ENCODE measurements at regions not wholly inside any gene's neighbourhood (a gene's known extent, or its start where the extent isn't known, plus 50 kb on each side); places are given as distances from the start of the nearest gene placed in this dataset.

DNA sequence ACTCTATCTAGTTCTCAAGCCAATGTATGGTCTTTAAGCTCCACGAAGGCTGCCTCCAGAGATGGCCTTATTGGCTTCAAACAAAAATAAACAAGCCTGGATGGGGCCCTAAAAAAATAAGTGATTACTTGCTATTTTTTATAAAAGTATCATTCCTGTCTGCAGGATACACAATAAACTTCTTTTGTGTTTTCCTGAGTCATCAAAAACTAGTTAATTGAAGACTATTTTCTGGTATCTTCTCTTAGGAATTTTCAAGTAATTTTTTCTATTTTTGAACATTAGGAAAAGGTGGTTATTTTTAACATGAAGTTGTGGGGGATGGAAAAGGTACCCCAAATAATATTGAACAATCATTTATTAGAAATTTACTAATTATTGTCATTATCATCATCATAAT is 213.1 kb upstream of the DYNLRB2 start:
- ATAC-seq (no peak), DNase-seq (no peak)
- Mint-ChIP-seq H3K27me3 (no peaks in the 10 kb centered on the region), H3K4me3 (no peak overlapping the region), H3K36me3 (ENCODE audit: low read depth) (no peaks in the 10 kb centered on the region), H3K27ac (no peak overlapping the region), H3K4me1 (ENCODE audit: low read depth) (no peaks in the 10 kb centered on the region), H3K9me3 (no peaks in the 10 kb centered on the region)
- POLR2A ChIA-PET, result no interaction called here
- CTCF ChIA-PET, result no interaction called here
- intact Hi-C loops (cut with micrococcal nuclease), result no loop called here
- TF ChIP-seq, protein P1, sequence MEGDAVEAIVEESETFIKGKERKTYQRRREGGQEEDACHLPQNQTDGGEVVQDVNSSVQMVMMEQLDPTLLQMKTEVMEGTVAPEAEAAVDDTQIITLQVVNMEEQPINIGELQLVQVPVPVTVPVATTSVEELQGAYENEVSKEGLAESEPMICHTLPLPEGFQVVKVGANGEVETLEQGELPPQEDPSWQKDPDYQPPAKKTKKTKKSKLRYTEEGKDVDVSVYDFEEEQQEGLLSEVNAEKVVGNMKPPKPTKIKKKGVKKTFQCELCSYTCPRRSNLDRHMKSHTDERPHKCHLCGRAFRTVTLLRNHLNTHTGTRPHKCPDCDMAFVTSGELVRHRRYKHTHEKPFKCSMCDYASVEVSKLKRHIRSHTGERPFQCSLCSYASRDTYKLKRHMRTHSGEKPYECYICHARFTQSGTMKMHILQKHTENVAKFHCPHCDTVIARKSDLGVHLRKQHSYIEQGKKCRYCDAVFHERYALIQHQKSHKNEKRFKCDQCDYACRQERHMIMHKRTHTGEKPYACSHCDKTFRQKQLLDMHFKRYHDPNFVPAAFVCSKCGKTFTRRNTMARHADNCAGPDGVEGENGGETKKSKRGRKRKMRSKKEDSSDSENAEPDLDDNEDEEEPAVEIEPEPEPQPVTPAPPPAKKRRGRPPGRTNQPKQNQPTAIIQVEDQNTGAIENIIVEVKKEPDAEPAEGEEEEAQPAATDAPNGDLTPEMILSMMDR (IDR thresholded peaks at IDR 0.05), result no peak

DNA sequence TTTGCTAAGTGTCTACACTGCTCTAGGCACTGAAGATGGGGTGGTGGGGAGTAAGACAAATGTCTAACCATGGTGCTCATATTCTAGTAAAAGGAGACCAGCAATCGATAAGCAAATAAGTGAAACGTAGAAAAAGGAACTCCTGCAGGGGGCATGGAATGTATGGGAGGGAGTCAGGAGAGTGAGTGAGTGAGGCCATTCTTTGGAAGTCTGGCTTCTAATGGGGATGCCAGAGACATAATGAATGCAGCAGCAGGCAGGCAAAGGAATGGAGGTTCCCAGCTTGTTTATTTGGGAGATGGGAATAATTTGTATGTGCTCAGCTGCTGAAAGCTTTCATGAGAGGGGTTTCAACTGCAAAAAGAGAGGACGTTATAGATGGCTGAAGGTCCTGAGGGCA is 216.4 kb upstream of the DYNLRB2 start:
- Mint-ChIP-seq H3K27ac (no peak overlapping the region), H3K36me3 (ENCODE audit: low read depth) (no peaks in the 10 kb centered on the region), H3K27me3 (peaks cover 3% of the 10 kb centered on the region), H3K9me3 (no peaks in the 10 kb centered on the region), H3K4me1 (ENCODE audit: low read depth) (no peaks in the 10 kb centered on the region), H3K4me3 (no peak overlapping the region)
- intact Hi-C loops (cut with micrococcal nuclease), result no loop called here
- ChIA-PET CTCF (no interaction called here), POLR2A (no interaction called here)
- no peak for ATAC-seq
- TF ChIP-seq, protein P1 (IDR thresholded peaks at IDR 0.05), result no peak
- DNase-seq, result no peak

DNA sequence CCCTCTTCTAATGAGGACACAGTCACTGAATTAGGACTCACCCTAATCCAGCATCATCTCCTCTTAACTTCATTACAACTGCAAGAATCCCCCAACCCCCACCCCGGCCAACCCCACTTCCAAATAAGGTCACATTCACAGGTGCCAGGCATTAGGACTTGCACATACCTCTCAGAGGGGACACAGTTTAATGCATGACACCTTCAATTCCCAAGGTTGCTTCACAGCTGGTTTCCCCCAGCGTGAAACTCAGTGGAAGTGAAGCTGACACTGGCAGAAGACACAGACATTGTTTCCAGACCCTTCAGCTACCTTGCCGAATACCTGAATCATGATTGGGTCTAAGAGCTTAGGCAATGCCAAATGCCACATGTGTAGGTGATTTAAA is 217.0 kb upstream of the DYNLRB2 start:
- Mint-ChIP-seq H3K9me3 (no peaks in the 10 kb centered on the region), H3K36me3 (ENCODE audit: low read depth) (no peaks in the 10 kb centered on the region)

DNA sequence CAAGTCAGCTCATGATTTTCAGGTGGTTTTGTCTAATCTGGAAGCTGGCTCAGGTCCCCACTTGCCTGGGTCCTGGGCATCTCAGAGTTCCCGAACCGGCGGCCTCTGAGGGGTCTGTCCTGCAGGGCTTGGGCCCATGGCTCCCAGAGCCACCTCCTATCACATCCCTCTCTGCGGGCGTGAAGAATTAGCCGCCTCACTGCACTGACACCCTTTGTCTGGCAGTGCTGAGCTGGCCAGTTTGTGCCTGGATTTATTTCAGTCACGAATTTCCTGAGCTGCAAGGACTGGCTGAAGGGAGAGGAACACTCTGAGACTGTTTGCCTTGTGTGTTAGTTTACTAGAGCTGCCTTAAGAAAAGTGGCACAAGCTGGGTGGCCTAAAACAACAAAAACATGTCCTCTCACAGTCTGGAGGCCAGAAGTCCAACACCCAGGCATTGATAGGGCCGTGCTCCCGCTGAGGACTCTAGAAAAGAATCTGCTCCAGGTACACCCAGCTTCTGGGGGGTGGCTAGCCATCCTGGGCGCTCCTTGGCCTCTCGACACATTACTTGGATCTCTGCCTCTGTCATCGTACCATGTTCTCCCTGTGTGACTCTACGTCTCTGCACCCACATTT is 217.5 kb upstream of the DYNLRB2 start:
- ChIA-PET CTCF (no interaction called here), POLR2A (no interaction called here)
- DNase-seq (no peak), ATAC-seq (no peak)
- Mint-ChIP-seq H3K9me3 (no peaks in the 10 kb centered on the region), H3K4me3 (no peak overlapping the region), H3K4me1 (ENCODE audit: low read depth) (no peaks in the 10 kb centered on the region), H3K36me3 (ENCODE audit: low read depth) (no peaks in the 10 kb centered on the region), H3K27me3 (peaks cover 7% of the 10 kb centered on the region), H3K27ac (no peak overlapping the region)
- TF ChIP-seq, protein P1 (IDR thresholded peaks at IDR 0.05), result no peak
- intact Hi-C loops (cut with micrococcal nuclease), result no loop called here

More for the DNA sequence above, 217.0 kb upstream of the DYNLRB2 start:
- ATAC-seq (no peak), DNase-seq (no peak)
- intact Hi-C loops (cut with micrococcal nuclease), result no loop called here
- CTCF ChIA-PET, result no interaction called here
- Mint-ChIP-seq H3K4me3 (no peak overlapping the region), H3K4me1 (ENCODE audit: low read depth) (no peaks in the 10 kb centered on the region), H3K27ac (no peak overlapping the region), H3K27me3 (peaks cover 3% of the 10 kb centered on the region)
- TF ChIP-seq, protein P1 (IDR thresholded peaks at IDR 0.05), result no peak
- POLR2A ChIA-PET, result no interaction called here

DNA sequence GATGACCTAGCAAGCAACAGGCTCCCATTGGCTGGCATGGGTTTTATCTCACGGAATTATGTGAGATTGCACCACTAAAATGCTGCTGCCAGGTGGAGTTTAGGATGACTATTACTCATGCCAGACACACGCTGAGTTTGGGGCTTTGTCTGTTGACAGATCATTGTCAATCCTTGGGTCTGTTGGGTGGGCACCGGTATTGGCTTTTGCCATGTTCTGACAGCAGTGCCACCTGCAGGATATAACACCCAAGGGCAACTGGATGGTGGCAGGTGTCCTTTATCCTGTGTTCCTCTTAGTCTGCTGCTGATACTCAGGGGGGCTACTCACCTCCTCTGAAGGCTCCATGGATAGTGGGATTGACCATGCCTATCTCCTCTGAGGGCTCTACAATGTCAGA is 221.6 kb upstream of the DYNLRB2 start:
- TF ChIP-seq, protein P1 (IDR thresholded peaks at IDR 0.05), result no peak
- no peaks in the 10 kb centered on the region for H3K9me3 Mint-ChIP-seq
- H3K36me3 Mint-ChIP-seq (ENCODE audit: low read depth), result no peaks in the 10 kb centered on the region
- intact Hi-C loops (cut with micrococcal nuclease), result no loop called here
- peaks cover 7% of the 10 kb centered on the region for H3K27me3 Mint-ChIP-seq
- POLR2A ChIA-PET, result no interaction called here
- H3K4me3 Mint-ChIP-seq, result no peak overlapping the region
- CTCF ChIA-PET, result interaction anchor here (2.0 kb wide), 1 partner anchor 12 kb away, joined by 4 read pairs; no protein-coding TSS in a partner anchor
- H3K27ac Mint-ChIP-seq, result no peak overlapping the region
- ATAC-seq, result no peak
- no peak for DNase-seq
- H3K4me1 Mint-ChIP-seq (ENCODE audit: low read depth), result no peaks in the 10 kb centered on the region
